Pulmonary artery endothelial cell (primary cell): ENCODE measurements at regions not wholly inside any gene's neighbourhood (a gene's known extent, or its start where the extent isn't known, plus 50 kb on each side); places are given as distances from the start of the nearest gene placed in this dataset.

ENCODE experiments used
- DNase-seq: peaks from one replicate; pipeline ENCODE4 v3.0.0-alpha.2; 2011; ENCODE audit warnings: low read depth, low spot score

DNA sequence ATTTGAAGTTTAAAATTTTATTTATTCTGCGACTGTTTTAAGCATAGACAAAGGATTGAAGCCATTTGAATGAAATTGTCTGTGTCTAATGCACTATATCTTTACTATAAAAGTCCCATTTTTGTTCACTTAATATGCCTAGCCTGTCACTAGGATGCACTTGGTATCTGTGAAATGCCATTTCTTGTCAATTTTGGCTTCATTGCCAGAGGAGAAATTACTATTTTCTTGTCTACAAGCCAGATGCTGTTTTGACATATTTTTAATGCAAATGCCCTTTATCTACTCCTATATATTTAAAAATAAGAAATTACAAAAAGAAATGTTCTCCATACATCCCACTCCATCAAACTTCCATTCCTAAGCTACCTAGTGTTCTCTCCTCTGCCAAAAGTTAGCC, 1704.5 kb upstream of the RAG2 start:
- no peak for DNase-seq

DNA sequence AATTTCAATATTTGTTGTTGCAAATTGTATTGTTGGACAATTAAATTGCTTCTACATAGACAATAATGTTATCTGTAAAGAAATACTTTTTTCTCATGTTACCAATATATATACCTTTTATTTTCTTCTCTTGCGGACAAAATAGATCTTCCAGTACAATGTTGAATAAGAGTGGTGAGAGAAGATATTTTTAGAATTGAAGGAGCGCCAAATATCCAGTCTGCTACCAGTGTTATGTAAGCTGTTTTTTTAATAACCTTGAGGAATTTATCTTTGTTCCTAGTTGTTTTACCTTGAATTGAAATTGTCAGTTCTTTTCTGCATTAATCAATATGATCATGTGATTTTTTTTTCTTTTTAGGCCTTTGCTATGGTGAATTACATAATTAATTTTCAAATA, 1702.5 kb upstream of the RAG2 start:
- no peak for DNase-seq

DNA sequence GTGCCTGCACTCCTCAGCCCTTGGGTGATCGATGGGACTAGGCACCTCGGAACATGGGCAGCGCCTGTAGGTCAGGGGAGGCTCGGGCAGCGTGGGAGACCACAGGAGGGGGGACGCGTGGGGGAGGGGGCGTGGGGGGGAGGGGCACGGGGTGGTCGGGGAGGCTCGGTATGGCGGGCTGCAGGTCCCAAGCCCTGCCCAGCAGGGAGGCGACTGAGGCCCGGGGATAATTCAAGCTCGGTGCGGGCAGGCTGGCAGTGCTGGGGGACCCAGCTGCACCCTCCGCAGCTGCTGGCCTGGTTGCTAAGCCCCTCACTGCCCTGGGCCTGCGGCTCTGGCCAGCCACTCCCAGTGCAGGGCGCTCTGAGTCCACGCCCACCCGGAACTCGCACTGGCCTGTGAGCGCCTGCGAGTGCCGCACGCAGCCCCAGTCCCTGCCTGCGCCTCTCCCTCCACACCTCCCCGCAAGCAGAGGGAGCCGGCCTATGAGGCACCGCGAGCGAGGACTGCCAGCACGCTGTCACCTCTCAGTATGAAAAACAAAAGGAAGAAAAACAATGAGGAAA, 1698.3 kb upstream of the RAG2 start:
- no peak for DNase-seq

DNA sequence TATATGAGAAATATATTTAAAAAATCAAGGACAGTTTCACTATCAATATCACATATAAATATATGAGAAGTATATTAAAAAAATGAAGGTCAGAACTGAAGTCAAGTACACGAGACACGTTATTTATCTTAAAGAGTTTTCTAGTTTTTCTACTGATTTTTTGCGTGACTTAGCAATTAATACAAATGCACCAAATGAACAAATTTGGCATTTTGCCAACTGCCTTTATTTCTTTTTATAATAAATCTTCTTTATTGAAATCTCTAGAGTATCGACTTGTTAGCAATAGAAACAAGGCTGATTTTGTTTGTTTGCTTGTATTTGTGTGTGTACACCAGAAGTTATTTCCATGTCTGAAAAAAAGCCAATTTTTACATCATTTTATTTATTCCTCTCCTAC, 1684.7 kb upstream of the RAG2 start:
- no peak for DNase-seq

DNA sequence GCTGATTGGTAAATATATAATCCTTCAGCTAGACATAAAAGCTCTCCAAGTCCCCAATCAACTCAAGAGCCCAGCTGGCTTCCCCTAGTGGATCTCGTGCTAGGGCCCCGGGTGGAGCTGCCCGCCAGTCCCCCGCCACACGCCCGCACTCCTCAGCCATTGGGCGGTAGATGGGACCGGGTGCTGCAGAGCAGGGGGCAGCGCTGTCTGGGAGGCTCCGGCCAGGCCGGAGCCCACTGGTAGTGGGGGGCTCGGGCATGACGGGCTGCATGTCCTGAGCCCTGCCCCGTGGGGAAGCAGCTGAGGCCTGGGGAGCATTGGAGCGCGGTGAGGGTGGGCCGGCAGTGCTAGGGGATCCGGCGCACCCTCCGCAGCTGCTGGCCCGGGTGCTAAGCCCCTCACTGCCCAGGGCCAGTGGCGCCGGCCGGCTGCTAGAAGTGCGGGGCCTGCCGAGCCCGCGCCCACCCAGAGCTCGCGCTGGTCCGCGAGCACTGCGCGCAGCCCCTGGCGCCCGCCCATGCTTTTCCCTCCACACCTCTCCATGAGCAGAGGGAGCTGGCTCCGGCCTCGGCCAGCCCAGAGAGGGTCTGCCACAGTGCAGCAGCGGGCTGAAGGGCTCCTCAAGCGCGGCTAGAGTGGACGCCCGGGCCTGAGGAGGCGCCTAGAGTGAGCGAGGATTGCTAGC, 1680.6 kb upstream of the RAG2 start:
- no peak for DNase-seq

DNA sequence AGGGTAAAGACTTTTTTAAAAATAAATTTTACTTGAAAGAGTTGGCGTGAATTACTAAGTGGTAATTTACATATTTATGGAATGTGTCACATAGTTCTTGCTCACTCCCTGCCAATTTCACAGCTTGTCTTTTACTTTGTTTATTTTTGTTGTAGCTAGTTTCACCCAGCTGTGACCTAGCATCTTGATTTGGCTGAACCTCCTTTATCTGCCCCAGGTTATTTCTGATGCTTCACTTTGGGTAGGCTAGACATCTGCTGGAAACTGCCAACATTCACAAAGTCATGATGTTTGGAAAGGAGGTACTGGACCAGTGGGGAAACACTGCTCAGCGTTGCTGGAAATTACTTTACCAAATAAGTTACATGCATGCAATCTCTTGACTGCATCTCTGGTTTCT, 1676.0 kb upstream of the RAG2 start:
- DNase-seq: no peak

DNA sequence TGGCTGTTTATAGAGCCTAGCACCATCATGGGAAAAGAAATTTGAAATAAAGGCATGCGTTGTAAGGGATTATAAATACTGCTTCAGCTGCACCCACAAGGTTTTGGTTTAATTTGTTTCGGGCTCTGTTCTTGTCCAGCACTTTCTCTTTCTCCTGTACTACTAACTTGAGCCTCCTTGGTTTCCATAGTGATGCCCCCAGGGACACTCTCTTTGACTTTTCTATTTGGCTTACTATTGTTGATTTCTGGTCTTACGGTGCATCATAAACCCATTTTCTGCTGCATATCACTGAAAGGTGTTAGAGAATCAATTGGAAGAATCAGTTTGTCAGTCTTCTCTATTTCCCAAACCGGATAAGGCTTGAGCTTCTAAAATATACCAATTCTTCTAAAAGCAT, 1674.3 kb upstream of the RAG2 start:
- DNase-seq: no peak

DNA sequence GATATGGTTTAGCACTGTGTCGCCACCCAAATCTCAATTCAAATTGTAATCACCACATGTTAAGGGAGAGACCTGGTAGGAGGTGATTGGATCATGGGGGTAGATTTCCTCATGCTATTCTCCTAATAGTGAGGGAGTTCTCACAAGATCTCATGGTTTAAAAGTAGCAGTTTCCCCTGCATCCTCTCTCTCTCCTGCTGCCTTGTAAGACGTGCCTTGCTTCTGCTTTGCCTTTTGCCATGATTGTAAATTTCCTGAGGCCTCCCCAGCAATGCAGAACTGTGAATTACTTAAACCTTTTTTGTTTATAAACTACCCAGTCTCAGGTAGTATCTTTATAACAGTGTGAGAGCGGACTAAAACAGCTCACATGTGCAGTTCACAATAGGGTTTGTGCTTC, 1668.7 kb upstream of the RAG2 start:
- no peak for DNase-seq

DNA sequence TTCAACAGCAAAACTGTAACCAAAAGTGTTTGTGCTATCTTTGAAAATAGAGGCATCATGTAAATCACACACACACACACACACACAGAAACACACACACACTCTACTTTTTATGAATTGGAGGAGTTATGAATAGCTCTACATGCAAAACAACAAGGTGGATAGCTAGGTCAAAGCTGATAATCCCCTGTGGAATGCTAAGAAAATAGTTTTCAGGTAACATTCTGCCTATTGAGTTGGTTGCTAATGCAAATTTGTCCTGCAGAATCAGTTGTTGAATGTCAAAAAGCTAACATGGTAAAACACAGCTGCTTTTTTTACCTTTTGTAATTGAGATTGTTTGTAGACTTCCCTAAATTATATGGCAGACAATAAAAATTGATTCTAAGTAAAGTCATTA, 1658.4 kb upstream of the RAG2 start:
- DNase-seq: no peak

DNA sequence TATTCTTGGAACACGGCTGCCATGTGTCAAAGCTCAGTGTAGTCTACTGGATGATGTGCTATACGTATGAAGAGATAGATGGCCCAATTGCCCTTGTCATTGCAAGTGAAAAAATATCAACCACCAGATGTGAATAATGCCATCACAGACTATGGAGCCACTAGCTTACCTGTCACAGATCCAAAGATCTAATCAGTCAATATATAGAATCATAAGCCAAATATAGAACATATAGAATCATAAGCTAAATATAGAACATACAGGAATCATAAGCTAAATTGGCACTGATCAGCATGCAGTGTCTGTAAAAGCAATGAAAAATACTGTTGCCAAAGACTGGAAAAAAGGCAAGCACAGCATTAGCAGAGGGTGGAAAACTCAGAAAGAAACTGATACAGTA, 1656.9 kb upstream of the RAG2 start:
- no peak for DNase-seq

DNA sequence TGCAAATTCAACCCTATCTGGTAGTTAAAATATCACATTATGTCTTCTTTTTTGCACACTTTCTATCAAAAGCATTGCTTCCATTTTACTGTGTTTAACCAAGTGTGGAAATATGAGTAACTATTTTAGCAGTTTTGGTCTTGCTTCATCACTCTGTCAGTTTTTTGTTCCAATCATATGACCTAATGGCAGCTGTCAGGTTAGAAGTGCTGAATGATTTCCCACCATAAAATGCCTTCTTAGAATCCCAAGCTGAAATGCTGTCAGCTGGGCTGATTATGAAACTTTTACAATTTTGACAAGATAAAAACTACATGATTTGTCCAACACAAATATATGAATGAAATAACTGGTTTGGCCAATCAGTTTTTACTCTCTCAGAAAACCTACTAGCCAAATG, 1654.6 kb upstream of the RAG2 start:
- DNase-seq: no peak

DNA sequence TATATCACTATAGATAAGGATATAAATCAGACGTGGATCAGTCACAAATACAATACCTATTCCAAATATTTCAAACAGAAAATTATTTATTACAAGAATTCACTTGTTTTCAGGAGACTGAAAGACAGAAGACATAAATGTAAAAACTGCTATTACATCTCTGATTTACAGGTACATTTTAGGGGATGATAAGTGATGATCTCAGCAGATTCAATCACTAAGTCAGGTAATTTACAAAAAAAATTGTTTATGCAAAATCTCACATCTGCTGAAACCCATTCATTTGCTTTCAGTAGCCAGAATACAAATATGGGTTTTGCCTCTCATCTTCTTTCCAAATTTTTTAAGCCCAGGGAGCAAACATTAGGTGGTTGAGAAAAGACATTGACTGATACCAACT, 1648.4 kb upstream of the RAG2 start:
- DNase-seq: no peak

DNA sequence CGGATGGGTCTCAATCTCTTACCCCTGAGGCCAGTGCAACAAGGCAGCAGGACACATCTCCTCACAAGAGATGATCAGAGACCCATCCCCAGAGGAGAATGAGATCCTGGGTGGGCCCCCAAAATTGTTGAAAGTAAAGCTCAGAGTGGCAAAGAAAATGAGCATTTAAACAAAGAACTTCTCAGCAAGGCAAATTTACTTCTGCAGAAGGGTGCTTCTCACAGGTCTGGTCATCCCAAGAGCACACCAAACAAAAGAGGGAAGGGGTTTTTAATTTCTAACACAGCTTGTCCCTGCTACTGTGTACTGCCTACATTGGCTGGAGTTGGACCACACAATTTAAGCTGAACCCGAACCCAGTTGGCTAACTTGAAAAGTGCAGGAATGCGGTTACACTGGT, 1628.6 kb upstream of the RAG2 start:
- no peak for DNase-seq

DNA sequence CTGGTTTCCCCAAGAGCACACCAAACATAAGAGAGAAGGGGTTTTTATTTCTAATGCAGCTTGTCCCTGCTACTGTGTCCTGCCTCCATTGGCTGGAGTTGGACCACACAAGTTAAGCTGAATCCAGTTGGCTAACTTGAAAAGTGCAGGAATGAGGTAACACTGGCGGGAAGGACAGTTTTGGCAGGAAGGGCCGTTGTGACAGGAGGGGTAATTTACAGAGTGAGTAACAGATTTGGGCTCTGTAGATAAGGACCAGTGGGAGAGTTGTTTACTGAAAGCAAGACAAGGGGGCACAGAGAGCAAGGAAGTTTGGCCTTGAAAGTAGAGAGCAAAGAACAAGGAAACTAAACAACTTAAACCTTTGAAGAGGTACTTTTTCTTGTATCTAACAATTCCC, 1623.3 kb upstream of the RAG2 start:
- DNase-seq: no peak

DNA sequence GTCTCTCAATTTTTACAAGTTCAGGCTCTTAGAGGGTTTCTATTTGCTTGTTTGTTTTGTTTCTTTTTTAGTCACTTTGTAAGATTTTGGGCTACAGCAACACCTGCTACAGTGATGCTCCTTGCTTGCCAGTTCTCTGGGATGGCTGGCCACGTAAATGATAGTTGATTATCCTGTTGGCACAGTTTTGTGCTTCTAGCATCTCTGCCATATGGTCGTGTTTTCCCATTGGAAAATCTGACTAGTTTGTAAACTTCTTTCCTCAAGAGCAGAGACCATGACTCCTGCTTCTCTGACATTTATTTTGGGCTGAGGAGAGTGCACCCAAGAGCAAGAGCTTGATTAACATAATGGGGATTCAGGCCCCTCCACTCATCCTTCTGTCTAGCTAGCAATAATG, 1621.6 kb upstream of the RAG2 start:
- DNase-seq: no peak

DNA sequence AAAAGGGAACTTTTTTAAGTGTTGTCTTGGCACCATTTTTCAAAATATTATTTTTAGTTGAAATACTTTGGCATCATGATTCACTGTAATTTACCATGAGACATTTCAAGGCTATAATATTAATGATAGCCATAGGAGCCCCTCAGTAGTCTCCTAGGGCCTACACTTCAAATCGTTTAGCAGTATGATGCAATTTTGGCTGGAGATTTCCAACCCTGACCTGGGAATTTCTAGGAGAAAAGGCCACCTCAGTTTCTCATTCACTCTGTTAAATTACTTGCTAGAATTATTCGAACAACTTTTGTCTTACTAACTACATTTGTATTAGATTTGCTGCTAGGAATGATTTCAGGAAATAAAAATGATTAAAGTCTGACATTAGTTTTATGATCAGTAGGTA, 1610.9 kb upstream of the RAG2 start:
- DNase-seq: no peak

DNA sequence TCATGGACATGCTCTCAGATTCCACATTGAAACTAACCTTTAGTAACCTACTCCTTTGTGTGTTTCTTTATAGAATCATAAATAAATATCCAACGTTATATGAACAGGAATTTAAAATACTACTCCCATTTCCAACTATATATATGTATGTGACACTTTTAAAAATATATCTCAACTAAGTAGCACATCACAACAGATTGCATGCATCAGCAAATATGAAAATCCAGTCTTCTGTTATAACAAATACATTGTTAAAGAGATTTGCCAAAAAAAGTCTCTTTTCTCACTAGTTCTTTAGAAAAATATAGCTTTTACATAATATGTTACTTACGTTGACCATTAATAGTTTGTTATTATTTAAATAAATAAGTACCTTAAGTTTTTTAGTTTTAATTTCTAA, 1608.6 kb upstream of the RAG2 start:
- no peak for DNase-seq

DNA sequence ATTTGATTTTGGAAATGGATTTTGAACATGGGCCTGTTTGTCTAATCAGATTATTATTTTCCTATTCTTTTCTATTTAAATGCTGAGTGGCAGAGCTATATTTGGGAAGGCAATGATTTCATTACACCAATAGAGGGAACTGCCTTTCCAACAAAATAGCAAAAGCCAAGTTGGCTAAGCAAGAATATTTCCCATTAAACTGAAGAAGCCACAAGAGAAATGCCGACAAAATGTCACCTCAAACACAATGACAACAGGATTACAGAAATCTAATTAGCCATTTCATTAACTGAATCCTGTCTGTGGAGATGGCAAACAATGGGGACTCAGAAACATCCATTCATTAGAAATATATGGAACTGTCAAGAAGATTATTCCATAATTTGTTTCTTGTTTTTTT, 1593.1 kb upstream of the RAG2 start:
- DNase-seq: no peak

DNA sequence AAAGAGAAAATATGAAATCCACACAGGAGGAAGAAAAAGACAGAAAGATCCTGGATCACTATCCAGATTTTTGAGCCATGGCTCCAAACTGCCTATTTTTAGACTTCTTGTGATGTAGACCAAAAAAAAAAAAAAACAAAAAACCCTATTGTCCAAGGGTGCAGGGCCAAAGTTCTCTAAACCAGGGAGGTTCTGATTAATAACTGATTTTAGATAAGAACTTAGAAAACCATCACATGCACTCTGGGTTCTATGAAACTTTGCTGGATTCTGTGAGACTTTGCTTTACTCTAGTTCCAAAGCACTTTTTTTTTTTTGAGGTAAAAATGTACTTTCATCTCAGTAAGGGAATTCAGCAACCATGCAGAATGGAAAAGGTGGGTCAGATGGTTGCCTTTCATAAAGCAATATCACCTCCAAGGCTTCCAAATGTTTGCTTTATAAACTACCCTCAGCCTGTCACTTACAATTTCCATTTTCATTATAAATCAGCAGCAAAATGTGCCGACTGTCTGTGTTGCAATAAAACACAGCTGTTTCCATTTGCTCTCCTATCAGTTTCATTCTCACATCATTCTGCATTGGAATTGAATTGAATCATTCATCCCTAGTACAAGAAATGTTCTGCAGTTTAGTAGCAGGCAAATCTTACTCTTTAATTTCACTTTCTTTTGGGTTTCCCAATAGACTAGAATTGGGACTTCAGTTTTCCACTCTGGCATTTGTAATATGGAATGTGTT, 1584.3 kb upstream of the RAG2 start:
- DNase-seq: no peak

DNA sequence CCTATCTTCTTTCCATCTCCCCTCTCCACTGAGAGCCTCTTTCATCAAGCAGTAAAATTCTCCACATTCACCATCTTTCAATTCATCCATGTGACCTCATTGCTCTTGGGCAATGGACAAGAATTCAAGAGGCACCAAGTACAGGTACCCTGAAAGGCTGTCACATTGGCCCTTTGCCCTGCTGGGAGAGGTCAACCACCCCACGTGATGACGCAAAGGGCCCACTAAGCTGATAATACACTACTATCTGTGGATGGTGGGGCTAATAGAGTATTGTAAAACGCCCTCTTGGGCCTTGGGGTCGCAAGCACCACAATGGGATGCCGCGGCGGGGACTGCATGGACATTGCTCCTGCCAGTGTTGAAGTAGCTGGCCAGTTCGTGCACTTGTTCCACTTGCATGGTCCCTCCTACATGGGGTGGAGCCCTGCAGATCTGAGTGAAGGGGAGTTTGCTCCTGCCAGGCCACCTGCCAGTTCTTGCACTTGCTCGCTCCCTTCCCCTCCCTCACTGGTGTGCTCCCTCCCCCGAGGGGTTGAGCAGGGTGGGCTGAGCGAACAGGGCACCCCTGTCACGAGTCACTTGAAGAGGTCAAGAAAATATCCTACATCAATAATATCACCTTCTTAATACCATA, 1578.8 kb upstream of the RAG2 start:
- DNase-seq: no peak

DNA sequence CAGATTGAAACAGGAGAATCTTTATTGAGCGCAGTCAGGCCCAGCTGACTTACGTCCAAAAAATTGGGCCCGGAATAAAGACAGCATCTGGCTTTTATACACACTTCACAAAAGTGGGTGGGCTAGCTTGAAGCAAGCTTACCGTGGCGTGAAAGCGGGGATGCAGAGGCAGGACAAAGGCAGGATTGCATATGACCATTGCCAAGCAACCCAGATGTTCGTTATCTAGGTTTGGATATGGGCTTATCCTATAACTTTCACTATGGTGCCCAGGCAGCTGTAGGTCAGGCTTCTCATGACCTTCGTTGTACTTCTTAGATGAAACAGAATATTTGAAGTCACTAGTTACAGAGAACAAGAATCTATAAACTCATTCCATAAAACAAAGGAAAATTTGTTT, 1575.6 kb upstream of the RAG2 start:
- DNase-seq: no peak

DNA sequence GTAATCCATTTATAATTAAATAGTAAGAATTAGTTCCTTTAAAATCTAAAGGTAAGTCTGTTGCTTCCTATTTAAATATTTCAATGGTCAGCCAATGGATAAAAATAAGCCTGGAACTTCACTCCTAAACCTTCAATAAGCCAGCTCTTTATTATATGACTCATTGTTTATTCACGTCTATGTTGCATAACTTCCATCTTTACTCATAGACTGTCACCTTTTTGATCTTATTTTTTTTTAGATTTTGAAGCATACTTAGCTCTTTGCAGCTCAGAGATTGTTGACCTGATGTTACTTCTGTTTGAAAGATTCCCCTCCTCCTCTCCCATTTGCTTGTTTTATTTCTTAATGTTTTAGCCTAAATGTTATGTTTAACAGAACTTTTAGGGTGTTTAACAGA, 1571.2 kb upstream of the RAG2 start:
- no peak for DNase-seq

DNA sequence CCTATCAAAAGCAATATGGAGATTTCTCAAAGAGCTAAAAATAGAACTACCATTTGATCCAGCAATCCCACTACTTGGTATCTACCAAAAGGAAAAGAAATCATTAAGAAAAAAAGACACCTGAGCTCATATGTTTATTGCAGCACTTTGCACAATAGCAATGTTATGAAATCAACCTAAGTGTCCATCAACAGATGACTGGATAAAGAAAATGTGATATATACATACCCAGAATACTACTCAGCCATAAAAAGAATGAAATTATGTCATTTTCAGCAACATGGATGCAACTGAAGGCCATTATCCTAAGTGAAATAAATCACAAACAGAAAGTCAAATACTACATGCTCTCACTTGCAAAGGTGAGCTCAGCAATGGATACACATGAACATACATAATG, 1565.5 kb upstream of the RAG2 start:
- no peak for DNase-seq
